K562 (cell line): ENCODE measurements at regions not wholly inside any gene's neighbourhood (a gene's known extent, or its start where the extent isn't known, plus 50 kb on each side); places are given as distances from the start of the nearest gene placed in this dataset.

ENCODE experiments used
- ATAC-seq: fragments of 200-7000 bp; cut with Tn5 transposase; 3 replicates; pipeline ENCODE4 v1.9.1; 2020; ENCODE audit warnings: moderate library complexity
- BruUV-seq: library from RNA; stranded (reverse); fragments of 400-500 nt; replicated peaks from 2 replicates; lab custom pipeline; 2021; lab: Mats Ljungman, UMichigan
- CTCF ChIA-PET: fragments of 300-600 bp; formaldehyde crosslinking; extraction: SDS; loops from one replicate; lab custom pipeline; 2021; ENCODE audit warnings: low intra/inter-chr PET ratio; lab: Yijun Ruan, JAX
- POLR2A ChIA-PET: fragments of 300-600, 350-650 bp; sonication (Branson Sonifier 250); formaldehyde crosslinking; extraction: SDS; loops from one replicate; lab custom pipeline; 2021; ENCODE audit warnings: antibody characterized with exemption, inconsistent platforms; lab: Yijun Ruan, JAX
- DNase-seq, 4 experiments: peaks; one replicate each; pipeline versions ENCODE4 v3.0.0 to v3.0.0-alpha.2; 2011 to 2018; ENCODE audit warnings: low spot score in 3 of 4, mixed read lengths in 3 of 4; ENCODE audit errors: extremely low read depth in 1 of 4
- FAIRE-seq: peaks from 2 replicates; lab custom pipeline; 2011; peaks lifted over from hg19 to GRCh38; lab: Jason Lieb, UNC
- H2AFZ ChIP-seq: 2 replicates; pipeline ENCODE4 v1.6.0; 2011; ENCODE audit warnings: low read depth, low read length, control low read depth, inconsistent platforms
- H3K27ac ChIP-seq: fragments of 200-600 bp; 3 replicates; pipeline ENCODE4 v1.8.0; 2011; ENCODE audit warnings: low read depth, mild to moderate bottlenecking, control low read depth, inconsistent platforms, low read length, moderate library complexity, mixed read lengths; ENCODE audit errors: extremely low read depth
- H3K27me3 ChIP-seq, 2 experiments: fragments of 300-600 bp in 1 of 2; 2 replicates in 1 of 2; 3 replicates in 1 of 2; pipeline versions ENCODE4 v1.6.0 to v1.8.0; 2011; ENCODE audit warnings: inconsistent platforms in 2 of 2, low read length in 2 of 2, mild to moderate bottlenecking in 1 of 2, mixed read lengths in 1 of 2, moderate library complexity in 1 of 2; ENCODE audit not compliant: control insufficient read depth in 2 of 2, insufficient read depth in 2 of 2
- H3K36me3 ChIP-seq: fragments of 300-600 bp; 3 replicates; pipeline ENCODE4 v1.8.0; 2011; ENCODE audit warnings: mild to moderate bottlenecking, low read length, inconsistent platforms; ENCODE audit not compliant: control insufficient read depth, insufficient read depth
- H3K4me1 ChIP-seq, 2 experiments: fragments of 200-600 bp in 1 of 2; replicated peaks in 1 of 2; 2 replicates in 1 of 2; 3 replicates in 1 of 2; pipeline versions ENCODE4 v1.5.1 to v1.8.0; 2011; ENCODE audit warnings: inconsistent platforms in 2 of 2, low read length in 2 of 2, mild to moderate bottlenecking in 1 of 2, mixed read lengths in 1 of 2, moderate library complexity in 1 of 2; ENCODE audit not compliant: control insufficient read depth in 2 of 2, insufficient read depth in 2 of 2
- H3K4me2 ChIP-seq: 2 replicates; pipeline ENCODE4 v1.6.1; 2011; ENCODE audit warnings: low read length, control low read depth, inconsistent platforms, mixed read lengths; ENCODE audit not compliant: insufficient read depth
- H3K4me3 ChIP-seq: fragments of 200-600 bp; sonication (generic), shearing (Covaris generic); 2 replicates; pipeline ENCODE4 v1.5.1; 2016; ENCODE audit warnings: control low read depth, inconsistent platforms
- H3K79me2 ChIP-seq: fragments of 200-600 bp; 3 replicates; pipeline ENCODE4 v1.8.0; 2011; ENCODE audit warnings: low read length, inconsistent platforms; ENCODE audit not compliant: control insufficient read depth, insufficient read depth
- H3K9ac ChIP-seq, 2 experiments: 2 replicates each; pipeline versions ENCODE4 v1.6.0 to v1.6.1; 2011; ENCODE audit warnings: low read depth in 2 of 2, low read length in 2 of 2, control low read depth in 1 of 2, inconsistent platforms in 1 of 2, mild to moderate bottlenecking in 1 of 2, mixed read lengths in 1 of 2; ENCODE audit not compliant: insufficient read depth in 1 of 2
- H3K9me1 ChIP-seq: one replicate; pipeline ENCODE4 v1.6.0; 2011; ENCODE audit warnings: inconsistent platforms, mild to moderate bottlenecking, low read length, moderate library complexity; ENCODE audit not compliant: control insufficient read depth, insufficient read depth
- H3K9me3 ChIP-seq: replicated peaks from 2 replicates; pipeline ENCODE4 v1.5.1; 2011; ENCODE audit warnings: low read depth, low read length, inconsistent platforms; ENCODE audit not compliant: control insufficient read depth, insufficient read depth
- H4K20me1 ChIP-seq: replicated peaks from 2 replicates; pipeline ENCODE4 v1.6.1; 2011; ENCODE audit warnings: low read length, inconsistent platforms, mixed read lengths; ENCODE audit not compliant: control insufficient read depth, insufficient read depth
- ARID1B ChIP-seq: fragments of 450-650 bp; IDR thresholded peaks from 2 replicates; pipeline ENCODE4 v1.6.1; 2016; ENCODE audit warnings: antibody characterized with exemption, mild to moderate bottlenecking, inconsistent platforms
- CBFA2T2 ChIP-seq: fragments of 450-650 bp; conservative IDR thresholded peaks from 2 replicates; pipeline ENCODE4 v1.6.1; 2017; ENCODE audit warnings: mild to moderate bottlenecking
- CBFA2T3 ChIP-seq: fragments of 450-650 bp; IDR thresholded peaks from 2 replicates; pipeline ENCODE4 v1.6.1; 2017
- DPF2 ChIP-seq: fragments of 450-650 bp; IDR thresholded peaks from 2 replicates; pipeline ENCODE4 v1.6.1; 2016
- HMBOX1 ChIP-seq: sonication (generic); IDR thresholded peaks from 2 replicates; pipeline ENCODE4 v1.6.1; 2016
- KDM1A ChIP-seq, 2 experiments: fragments of 450-650 bp; IDR thresholded peaks; 2 replicates each; pipeline ENCODE4 v1.6.1; 2016; ENCODE audit warnings: mild to moderate bottlenecking in 2 of 2
- SPI1 ChIP-seq: IDR thresholded peaks from 2 replicates; pipeline ENCODE4 v1.6.1; 2011; ENCODE audit warnings: low read depth, low read length, control low read depth, borderline replicate concordance
- TAL1 ChIP-seq: fragments of 450-650 bp; IDR thresholded peaks from 2 replicates; pipeline ENCODE4 v1.6.1; 2016; ENCODE audit warnings: mild to moderate bottlenecking
- TCF3 ChIP-seq: sonication (generic); formaldehyde crosslinking; IDR thresholded peaks from 2 replicates; pipeline ENCODE4 v1.4.0; 2020; ENCODE audit warnings: mild to moderate bottlenecking, missing genetic modification reagents
- TEAD4 ChIP-seq, 2 experiments: sonication (generic) in 1 of 2; formaldehyde crosslinking in 1 of 2; IDR thresholded peaks; 2 replicates each; pipeline versions ENCODE4 v1.6.1 to v1.8.0; 2012 to 2022; ENCODE audit warnings: borderline replicate concordance in 1 of 2, inconsistent platforms in 1 of 2, low read length in 1 of 2, mild to moderate bottlenecking in 1 of 2, missing genetic modification reagents in 1 of 2
- TRIM24 ChIP-seq, 2 experiments: fragments of 450-650 bp; IDR thresholded peaks; 2 replicates each; pipeline ENCODE4 v1.6.1; 2016
- ZNF12 ChIP-seq: sonication (generic); formaldehyde crosslinking; IDR thresholded peaks from 2 replicates; pipeline ENCODE4 v1.4.0; 2020; ENCODE audit warnings: mild to moderate bottlenecking, missing genetic modification reagents
- ZNF384 ChIP-seq: IDR thresholded peaks from 2 replicates; pipeline ENCODE4 v1.6.1; 2012; ENCODE audit warnings: low read depth, low read length, improper control_type of control experiment
- ZSCAN29 ChIP-seq: fragments of 450-650 bp; IDR thresholded peaks from 2 replicates; pipeline ENCODE4 v1.6.1; 2017
- WGBS: fragments of 100-300 bp; shearing (Covaris generic); methylation state at CpG from one replicate; pipeline ENCODE4 v1.1.6; 2016; ENCODE audit warnings: low coverage, mixed read lengths; ENCODE audit not compliant: insufficient coverage; ENCODE audit errors: missing lambda C conversion rate; 5-methylcytosine and 5-hydroxymethylcytosine counted together
- in situ Hi-C: fragments of 300-500 bp; cut with MboI; formaldehyde crosslinking; loops from 4 replicates; pipeline ENCODE4 v1.15.0; 2018; ENCODE audit warnings: inconsistent platforms, mixed read lengths
- intact Hi-C: fragments of 100-400 bp; cut with micrococcal nuclease; formaldehyde crosslinking; loops from 2 replicates; pipeline ENCODE4 v1.14.2; 2022
- TF ChIP-seq, protein P1 (sequence below), 2 experiments: IDR thresholded peaks in 1 of 2; conservative IDR thresholded peaks in 1 of 2; 2 replicates each; pipeline ENCODE4 v1.6.1; 2016; ENCODE audit warnings: low read depth in 2 of 2, mild to moderate bottlenecking in 1 of 2, missing compliant biosample characterization in 1 of 2, missing genetic modification characterization in 1 of 2, moderate library complexity in 1 of 2
- TF ChIP-seq, protein P2 (sequence below): fragments of 450-650 bp; IDR thresholded peaks from 2 replicates; pipeline ENCODE4 v1.7.0; 2016; ENCODE audit warnings: borderline replicate concordance

DNA sequence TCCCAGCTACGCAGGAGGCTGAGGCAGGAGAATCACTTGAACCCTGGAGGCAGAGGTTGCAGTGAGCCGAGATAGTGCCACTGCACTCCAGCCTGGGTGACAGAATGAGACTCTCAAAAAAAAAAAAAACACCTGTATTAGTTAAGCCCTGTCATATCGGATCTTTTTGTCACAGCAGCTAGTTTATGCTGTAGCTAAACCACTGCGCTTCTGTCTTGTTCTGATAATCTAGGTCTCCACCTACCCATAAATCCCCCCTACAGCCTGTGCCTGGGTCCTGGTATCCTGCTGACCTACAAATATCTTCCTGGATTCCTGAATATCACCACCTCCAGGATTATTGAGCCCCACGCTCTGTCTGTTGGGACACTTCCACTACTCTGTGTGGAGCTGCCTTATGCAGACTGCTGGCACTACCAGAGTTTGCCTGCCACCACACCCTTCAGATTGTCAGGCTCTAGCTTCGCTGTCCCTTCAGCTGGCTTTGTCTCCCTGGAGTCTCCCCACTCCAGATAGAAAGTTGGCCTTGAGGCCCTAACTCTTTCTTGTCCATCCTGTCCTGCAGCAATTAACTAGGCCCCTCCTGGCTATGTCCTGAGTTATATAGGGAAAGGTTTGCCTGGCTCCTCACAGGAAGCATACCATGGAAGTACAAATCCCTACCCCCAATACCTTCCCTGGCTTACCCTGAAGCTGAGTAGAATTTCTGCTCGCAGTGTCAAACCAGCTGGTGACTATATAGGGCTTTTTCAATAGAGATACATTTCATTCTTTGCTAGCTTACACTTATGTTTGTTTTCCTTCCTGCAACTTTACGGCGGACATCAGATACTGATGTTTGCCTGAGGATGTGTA is 136.0 kb upstream of the SERTAD2 start:
- H3K9me1 ChIP-seq, result no peaks in the 10 kb centered on the region
- H4K20me1 ChIP-seq, result no peaks in the 10 kb centered on the region
- FAIRE-seq, result peak; percentile 71
- intact Hi-C loops (no loop called here), in situ Hi-C loops (no loop called here)
- no TSS peak for BruUV-seq
- ChIA-PET POLR2A (interaction anchor here (0.7 to 1.4 kb wide), 2 partner anchors 20 to 121 kb away, joined by 3 to 6 read pairs; no protein-coding TSS in a partner anchor), CTCF (no interaction called here)
- no peaks in the 10 kb centered on the region for H3K9me3 ChIP-seq
- H3K27ac ChIP-seq, result no peak overlapping the region
- H3K27me3 ChIP-seq, result no peaks in the 10 kb centered on the region
- no peak overlapping the region for H2AFZ ChIP-seq
- H3K36me3 ChIP-seq, result no peaks in the 10 kb centered on the region
- peak overlapping the region in 1 of 2 experiments; percentile 68; a peak in 1 of 4 replicates for H3K9ac ChIP-seq
- no peak overlapping the region for H3K4me3 ChIP-seq
- H3K4me1 ChIP-seq, result peaks cover 6 to 10% of the 10 kb centered on the region in 2 experiments; a peak in 3 of 5 replicates
- 46% methylated on average over 9 of the region's 9 CpGs for WGBS
- TF ChIP-seq DPF2 (0 out of 2 replicates have a peak, but pooled peaks have one; percentile 20), ZSCAN29 (no peak), TRIM24 (IDR thresholded peaks at IDR 0.05) (0 out of 4 replicates have a peak, but pooled peaks of 1 of the 2 experiments have one; percentile 27), CBFA2T2 (peak; percentile 54), ZNF12 (CRISPR knock-in tag) (peak; percentile 91), TEAD4 (IDR thresholded peaks at IDR 0.05; ENCODE audit: low read length) (peak; percentile 43; the same call in 1 of the 2 replicates), TEAD4 (CRISPR knock-in tag; IDR thresholded peaks at IDR 0.05; ENCODE audit: borderline replicate concordance) (no peak), ZNF384 (peak; percentile 23; the same call in 1 of the 2 replicates), ARID1B (peak; percentile 58), CBFA2T3 (peak; percentile 75), TCF3 (CRISPR knock-in tag) (peak; percentile 50), SPI1 (no peak), TAL1 (peak; percentile 58), HMBOX1 (peak; percentile 79), KDM1A (IDR thresholded peaks at IDR 0.05) (0 out of 4 replicates have a peak, but pooled peaks of 1 of the 2 experiments have one; percentile 16)
- TF ChIP-seq, protein P1, sequence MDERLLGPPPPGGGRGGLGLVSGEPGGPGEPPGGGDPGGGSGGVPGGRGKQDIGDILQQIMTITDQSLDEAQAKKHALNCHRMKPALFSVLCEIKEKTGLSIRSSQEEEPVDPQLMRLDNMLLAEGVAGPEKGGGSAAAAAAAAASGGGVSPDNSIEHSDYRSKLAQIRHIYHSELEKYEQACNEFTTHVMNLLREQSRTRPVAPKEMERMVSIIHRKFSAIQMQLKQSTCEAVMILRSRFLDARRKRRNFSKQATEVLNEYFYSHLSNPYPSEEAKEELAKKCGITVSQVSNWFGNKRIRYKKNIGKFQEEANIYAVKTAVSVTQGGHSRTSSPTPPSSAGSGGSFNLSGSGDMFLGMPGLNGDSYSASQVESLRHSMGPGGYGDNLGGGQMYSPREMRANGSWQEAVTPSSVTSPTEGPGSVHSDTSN (CRISPR knock-in tag; IDR thresholded peaks at IDR 0.05; ENCODE audit: low read depth), result no peak
- TF ChIP-seq, protein P1 (tag; conservative IDR thresholded peaks at IDR 0.05; ENCODE audit: low read depth), result no peak
- TF ChIP-seq, protein P2, sequence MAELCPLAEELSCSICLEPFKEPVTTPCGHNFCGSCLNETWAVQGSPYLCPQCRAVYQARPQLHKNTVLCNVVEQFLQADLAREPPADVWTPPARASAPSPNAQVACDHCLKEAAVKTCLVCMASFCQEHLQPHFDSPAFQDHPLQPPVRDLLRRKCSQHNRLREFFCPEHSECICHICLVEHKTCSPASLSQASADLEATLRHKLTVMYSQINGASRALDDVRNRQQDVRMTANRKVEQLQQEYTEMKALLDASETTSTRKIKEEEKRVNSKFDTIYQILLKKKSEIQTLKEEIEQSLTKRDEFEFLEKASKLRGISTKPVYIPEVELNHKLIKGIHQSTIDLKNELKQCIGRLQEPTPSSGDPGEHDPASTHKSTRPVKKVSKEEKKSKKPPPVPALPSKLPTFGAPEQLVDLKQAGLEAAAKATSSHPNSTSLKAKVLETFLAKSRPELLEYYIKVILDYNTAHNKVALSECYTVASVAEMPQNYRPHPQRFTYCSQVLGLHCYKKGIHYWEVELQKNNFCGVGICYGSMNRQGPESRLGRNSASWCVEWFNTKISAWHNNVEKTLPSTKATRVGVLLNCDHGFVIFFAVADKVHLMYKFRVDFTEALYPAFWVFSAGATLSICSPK, result no peak
- no peaks in the 10 kb centered on the region for H3K79me2 ChIP-seq
- H3K4me2 ChIP-seq, result no peak overlapping the region
- DNase-seq, result peak in 2 of 4 experiments; percentile 33 to 44
- peak; percentile 55 for ATAC-seq
